ENCODE measurements at regions not wholly inside any gene's neighbourhood (a gene's known extent, or its start where the extent isn't known, plus 50 kb on each side); places are given as distances from the start of the nearest gene placed in this dataset.

GRCh38 chr6:90401933-90402830, 105.5 kb upstream of the BACH2 start:
- no peak for DNase-seq

- no peak for DNase-seq
Observed at GRCh38 chr6:90399970-90400369, 103.3 kb upstream of the BACH2 start.

- DNase-seq: peak; percentile 72
Observed at GRCh38 chr6:90397929-90398674, 101.5 kb upstream of the BACH2 start.

- no peak for DNase-seq
Observed at GRCh38 chr6:90397047-90397446, 100.4 kb upstream of the BACH2 start.

- DNase-seq: peak; percentile 60
Observed at GRCh38 chr6:90393232-90393884, 96.7 kb upstream of the BACH2 start.

GRCh38 chr6:90390379-90390778, 93.7 kb upstream of the BACH2 start:
- no peak for DNase-seq

GRCh38 chr6:90388395-90388794, 91.8 kb upstream of the BACH2 start:
- DNase-seq: no peak

GRCh38 chr6:90387826-90388225, 91.2 kb upstream of the BACH2 start:
- DNase-seq: no peak

GRCh38 chr6:90387383-90387775, 90.7 kb upstream of the BACH2 start:
- no peak for DNase-seq

GRCh38 chr6:90386399-90387382, 90.0 kb upstream of the BACH2 start:
- no peak for DNase-seq

- DNase-seq: no peak
Observed at GRCh38 chr6:90385759-90386313, 89.2 kb upstream of the BACH2 start.

- no peak for DNase-seq
Observed at GRCh38 chr6:90384720-90385119, 88.1 kb upstream of the BACH2 start.

GRCh38 chr6:90383196-90383822, 86.7 kb upstream of the BACH2 start:
- DNase-seq: no peak

- DNase-seq: no peak
Observed at GRCh38 chr6:90382760-90383159, 86.1 kb upstream of the BACH2 start.

- no peak for DNase-seq
Observed at GRCh38 chr6:90375681-90376439, 79.2 kb upstream of the BACH2 start.

GRCh38 chr6:90374201-90374600, 77.6 kb upstream of the BACH2 start:
- no peak for DNase-seq

GRCh38 chr6:90372885-90373284, 76.2 kb upstream of the BACH2 start:
- DNase-seq: no peak

- no peak for DNase-seq
Observed at GRCh38 chr6:90372450-90372849, 75.8 kb upstream of the BACH2 start.

GRCh38 chr6:90370493-90370959, 73.9 kb upstream of the BACH2 start:
- DNase-seq: no peak

- no peak for DNase-seq
Observed at GRCh38 chr6:90369651-90370050, 73.0 kb upstream of the BACH2 start.
